GM06990 (cell line): ENCODE measurements at regions not wholly inside any gene's neighbourhood (a gene's known extent, or its start where the extent isn't known, plus 50 kb on each side); places are given as distances from the start of the nearest gene placed in this dataset.

Experiments used
- DNase-seq: peaks from one replicate; pipeline ENCODE4 v3.0.0-alpha.2; 2011; ENCODE audit not compliant: insufficient read length; ENCODE audit errors: extremely low read depth
- H3K27me3 ChIP-seq: replicated peaks from 2 replicates; pipeline ENCODE4 v1.6.0; 2011; ENCODE audit warnings: low read length; ENCODE audit not compliant: control insufficient read depth, insufficient read depth
- H3K36me3 ChIP-seq: 2 replicates; pipeline ENCODE4 v1.5.1; 2011; ENCODE audit warnings: low read length; ENCODE audit not compliant: control insufficient read depth, insufficient read depth
- H3K4me3 ChIP-seq: replicated peaks from 2 replicates; pipeline ENCODE4 v1.5.1; 2011; ENCODE audit warnings: low read depth, mild to moderate bottlenecking, control low read depth, low read length
- TF ChIP-seq, protein P1 (sequence below): IDR thresholded peaks from 2 replicates; pipeline ENCODE4 v1.5.1; 2011; ENCODE audit warnings: low read length, control low read depth, mild to moderate bottlenecking, inconsistent platforms; ENCODE audit not compliant: insufficient read depth, poor library complexity, severe bottlenecking

- TF ChIP-seq, protein P1, sequence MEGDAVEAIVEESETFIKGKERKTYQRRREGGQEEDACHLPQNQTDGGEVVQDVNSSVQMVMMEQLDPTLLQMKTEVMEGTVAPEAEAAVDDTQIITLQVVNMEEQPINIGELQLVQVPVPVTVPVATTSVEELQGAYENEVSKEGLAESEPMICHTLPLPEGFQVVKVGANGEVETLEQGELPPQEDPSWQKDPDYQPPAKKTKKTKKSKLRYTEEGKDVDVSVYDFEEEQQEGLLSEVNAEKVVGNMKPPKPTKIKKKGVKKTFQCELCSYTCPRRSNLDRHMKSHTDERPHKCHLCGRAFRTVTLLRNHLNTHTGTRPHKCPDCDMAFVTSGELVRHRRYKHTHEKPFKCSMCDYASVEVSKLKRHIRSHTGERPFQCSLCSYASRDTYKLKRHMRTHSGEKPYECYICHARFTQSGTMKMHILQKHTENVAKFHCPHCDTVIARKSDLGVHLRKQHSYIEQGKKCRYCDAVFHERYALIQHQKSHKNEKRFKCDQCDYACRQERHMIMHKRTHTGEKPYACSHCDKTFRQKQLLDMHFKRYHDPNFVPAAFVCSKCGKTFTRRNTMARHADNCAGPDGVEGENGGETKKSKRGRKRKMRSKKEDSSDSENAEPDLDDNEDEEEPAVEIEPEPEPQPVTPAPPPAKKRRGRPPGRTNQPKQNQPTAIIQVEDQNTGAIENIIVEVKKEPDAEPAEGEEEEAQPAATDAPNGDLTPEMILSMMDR: no peak
- H3K36me3 ChIP-seq: no peaks in the 10 kb centered on the region
- no peak for DNase-seq
Measured at GRCh38 chr13:85089186-85089585, 710.0 kb downstream of the SLITRK6 start.

GRCh38 chr13:85080691-85081090 lies 718.5 kb downstream of the SLITRK6 start:
- no peaks in the 10 kb centered on the region for H3K27me3 ChIP-seq
- no peak for DNase-seq
- TF ChIP-seq, protein P1: no peak

More at GRCh38 chr13:85089186-85089585, 710.0 kb downstream of the SLITRK6 start:
- H3K4me3 ChIP-seq: no peak overlapping the region
- H3K27me3 ChIP-seq: no peaks in the 10 kb centered on the region

DNA sequence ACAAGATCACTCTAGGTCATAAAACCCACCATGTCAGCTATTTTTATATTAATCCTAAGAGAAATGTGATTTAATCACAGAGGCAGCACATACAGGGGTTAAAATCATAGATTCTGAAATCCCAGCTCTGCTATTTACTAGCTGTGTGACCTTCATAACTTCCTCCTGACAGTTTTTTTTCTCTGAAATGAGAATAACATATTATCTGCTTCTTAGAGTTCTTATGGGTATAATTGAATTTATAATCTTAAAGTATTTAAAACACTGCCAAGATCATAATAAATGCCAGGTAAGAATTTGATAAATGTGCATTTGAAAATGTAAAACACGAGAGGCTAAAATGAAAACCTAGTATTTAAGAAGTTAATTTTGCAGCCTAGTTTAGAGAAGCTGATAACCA lies 722.9 kb downstream of the SLITRK6 start:
- H3K36me3 ChIP-seq: no peaks in the 10 kb centered on the region
- DNase-seq: no peak
- H3K27me3 ChIP-seq: no peaks in the 10 kb centered on the region
- TF ChIP-seq, protein P1: no peak
- H3K4me3 ChIP-seq: no peak overlapping the region

More at GRCh38 chr13:85080691-85081090, 718.5 kb downstream of the SLITRK6 start:
- no peaks in the 10 kb centered on the region for H3K36me3 ChIP-seq
- H3K4me3 ChIP-seq: no peak overlapping the region

DNA sequence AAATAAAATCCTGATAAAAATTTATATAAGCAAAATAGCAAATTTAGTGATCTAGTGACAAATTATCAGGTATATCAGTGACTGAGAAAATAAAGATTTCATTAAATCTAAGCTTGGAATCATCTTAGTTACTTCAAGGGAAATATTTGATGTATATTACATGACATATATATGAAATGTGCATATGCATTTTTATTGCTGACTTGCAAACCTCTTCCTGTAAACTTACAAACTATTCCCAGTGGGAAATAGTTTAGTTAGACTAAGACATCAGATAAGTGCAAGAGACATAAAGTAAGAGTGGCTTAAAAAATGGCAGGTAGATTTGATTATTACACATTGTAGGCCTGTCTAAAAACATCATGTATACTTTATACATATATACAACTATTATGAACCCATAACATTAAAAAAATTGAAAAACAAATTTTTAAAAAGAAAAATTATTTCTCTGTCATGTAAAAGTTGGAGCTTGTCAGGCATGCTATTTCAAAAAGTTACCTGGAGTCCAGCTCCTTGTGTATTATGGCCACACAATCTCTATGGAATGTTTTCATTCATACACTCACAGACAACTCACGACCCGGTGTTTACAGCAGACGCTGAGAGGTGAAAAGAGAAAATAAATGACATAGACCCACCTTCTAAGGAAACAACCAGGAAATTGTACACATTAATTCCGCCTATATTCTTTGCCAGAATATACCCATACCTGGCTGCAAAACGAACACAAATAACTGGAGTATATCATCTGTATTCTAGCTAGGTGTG lies 724.5 kb downstream of the SLITRK6 start:
- DNase-seq: no peak
- no peak overlapping the region for H3K4me3 ChIP-seq
- TF ChIP-seq, protein P1: no peak
- H3K27me3 ChIP-seq: no peaks in the 10 kb centered on the region
- H3K36me3 ChIP-seq: no peaks in the 10 kb centered on the region

DNA sequence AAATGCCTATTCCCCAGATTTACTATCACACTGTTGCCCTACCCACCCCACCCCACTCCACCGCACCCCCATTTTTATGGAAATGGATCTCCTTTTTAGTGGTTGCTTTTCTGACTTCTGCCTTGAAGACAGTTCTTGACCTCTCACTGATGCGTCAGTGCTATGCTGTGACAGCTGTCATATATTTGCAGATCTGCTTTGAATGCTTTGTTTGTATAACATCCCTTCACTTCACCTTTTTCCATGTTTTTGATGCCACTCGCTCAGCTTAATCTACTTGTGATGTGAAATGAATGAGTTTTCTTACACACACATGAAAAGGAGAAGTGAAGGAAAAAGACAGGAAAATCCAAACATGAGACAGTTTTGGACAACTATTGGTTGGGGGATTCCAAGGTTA lies 731.0 kb downstream of the SLITRK6 start:
- Histone ChIP-seq H3K4me3 (no peak overlapping the region), H3K27me3 (no peaks in the 10 kb centered on the region), H3K36me3 (no peaks in the 10 kb centered on the region)
- DNase-seq: no peak
- TF ChIP-seq, protein P1: no peak
